Heart right ventricle (tissue), 16 donors: ENCODE measurements at regions not wholly inside any gene's neighbourhood (a gene's known extent, or its start where the extent isn't known, plus 50 kb on each side); places are given as distances from the start of the nearest gene placed in this dataset.

Experiments
- ATAC-seq, 8 donors: fragments of 200-7000 bp; cut with Tn5 transposase; one replicate each; pipeline ENCODE4 v1.9.1; 2020; ENCODE audit warnings: mild to moderate bottlenecking in 8 of 8, moderate library complexity in 8 of 8, moderate number of reproducible peaks in 1 of 8
- DNase-seq, 2 donors: peaks; one replicate each; pipeline ENCODE4 v3.0.0-alpha.2; 2020
- H3K27ac ChIP-seq, 10 donors: fragments of 200-600 bp; sonication (generic) in 2 of 10; one replicate each; pipeline versions ENCODE4 v1.5.0 to v1.8.0; 2020 to 2022; ENCODE audit warnings: mild to moderate bottlenecking in 3 of 10
- H3K27me3 ChIP-seq, 7 donors: fragments of 200-600 bp; one replicate each; pipeline ENCODE4 v1.8.0; 2021 to 2022; ENCODE audit warnings: mild to moderate bottlenecking in 2 of 7
- H3K36me3 ChIP-seq, 9 donors: fragments of 200-600 bp; sonication (generic) in 1 of 9; one replicate each; pipeline versions ENCODE4 v1.5.0 to v1.8.0; 2020 to 2022; ENCODE audit warnings: mild to moderate bottlenecking in 2 of 9
- H3K4me1 ChIP-seq, 9 donors: fragments of 200-600 bp; sonication (generic) in 1 of 9; one replicate each; pipeline versions ENCODE4 v1.5.0 to v1.8.0; 2020 to 2022; ENCODE audit warnings: mild to moderate bottlenecking in 4 of 9
- H3K4me3 ChIP-seq, 10 donors: fragments of 200-600 bp; sonication (generic) in 2 of 10; one replicate each; pipeline versions ENCODE4 v1.5.0 to v1.8.0; 2020 to 2022; ENCODE audit warnings: mild to moderate bottlenecking in 7 of 10, moderate library complexity in 2 of 10
- H3K9me3 ChIP-seq, 11 donors: fragments of 200-600 bp in 10 of 11; sonication (generic) in 2 of 11; one replicate each; pipeline versions ENCODE4 v1.5.0 to v1.8.0; 2013 to 2022; ENCODE audit warnings: mild to moderate bottlenecking in 2 of 11, control low read depth in 1 of 11, moderate library complexity in 1 of 11
- WGBS, 2 donors: extraction: QIAGEN DNeasy Blood & Tissue Kit; methylation state at CpG; one replicate each; pipeline ENCODE4 v1.1.7; 2013; ENCODE audit warnings: inconsistent platforms in 1 of 2; 5-methylcytosine and 5-hydroxymethylcytosine counted together
- intact Hi-C, 10 donors: fragments of 100-400 bp; cut with DNase I; formaldehyde crosslinking; loops; one replicate each; pipeline versions ENCODE4 v1.11.1 to v1.14.2; 2022
- TF ChIP-seq, protein P1 (sequence below), 9 donors: fragments of 200-600 bp; sonication (generic) in 2 of 9; IDR thresholded peaks; one replicate each; pipeline versions ENCODE4 v1.5.0 to v1.8.0; 2021 to 2022; ENCODE audit warnings: antibody characterized with exemption in 9 of 9, mild to moderate bottlenecking in 5 of 9, moderate library complexity in 1 of 9
- donor health status: Arrhythmogenic right ventricular cardiomyopathy.
- donor health status: ischemic (EF 13 %, LVEDD 7.1; RV severe dilation, severe dysfunction).
- donor health status: healthy with polysubstance abuse.
- donor health status: DM: no; HTN: yes; CAD: no.
- donor health status: DM: no; HTN: no; CAD: no.
- donor health status: ischemic (EF 25% LVEDD 6.9; RV normal size, moderate dysfunction).
- donor health status: ischemic (EF 25% LVEDD 5.7; RV mildly dilated, moderate dysfunction).
- donor health status: healthy.
- donor health status: DM: yes; HTN: yes; CAD: no.
- donor health status: Ischemic cardiomyopathy.
- donor health status: ischemic (EF 35%, LVEDD 5.7; RV mildly dilated, moderate dysfunction).
- donor health status: nonischemic (EF 11% LVEDD 7.7; RV severe dilation, severe dysfunction).
- donor health status: DM: yes; HTN: yes; CAD: no.
- donor health status: PGD.
- donor health status: ischemic (EF 29% LVEDD 5.4; RV normal size, mild dysfunction).
- donor health status: nonischemic (EF 23%, LVEDD 6.1; RV moderate dilation, normal function).

DNA sequence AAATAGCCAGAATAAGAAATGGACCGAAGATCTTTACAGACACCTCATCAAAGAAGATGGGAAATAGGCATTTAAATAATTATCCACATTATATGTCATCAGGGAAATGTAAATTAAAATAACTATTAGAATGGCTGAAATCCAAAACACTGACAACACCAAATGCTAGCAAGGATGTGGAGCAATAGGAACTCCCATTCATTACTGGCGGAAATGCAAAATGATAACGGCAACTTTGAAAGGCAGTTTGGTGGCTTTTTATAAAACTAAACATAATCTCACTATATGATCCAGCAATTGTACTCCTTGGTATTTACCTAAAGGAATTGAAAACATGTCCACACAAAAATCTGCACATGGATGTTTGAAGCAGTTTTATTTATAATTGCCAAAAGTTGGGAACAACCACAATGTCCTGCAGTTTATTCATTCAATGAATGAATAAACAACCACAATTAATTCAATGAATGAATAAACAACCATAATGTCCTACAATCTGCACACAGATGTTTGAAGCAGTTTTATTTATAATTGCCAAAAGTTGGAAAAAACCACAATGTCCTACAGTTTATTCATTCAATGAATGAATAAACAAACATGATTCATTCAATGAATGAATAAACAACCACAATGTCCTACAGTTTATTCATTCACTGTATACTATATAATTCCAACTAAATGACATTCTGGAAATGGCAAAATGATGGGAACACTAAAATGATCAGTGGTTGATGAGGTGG lies 117.6 kb upstream of the PCDH18 start:
- Histone ChIP-seq H3K27me3 (no peaks in the 10 kb centered on the region), H3K36me3 (no peaks in the 10 kb centered on the region), H3K4me1 (peaks cover 0 to 9% (median 0%) of the 10 kb centered on the region in 9 donors), H3K9me3 (no peaks in the 10 kb centered on the region), H3K4me3 (no peak overlapping the region), H3K27ac (no peak overlapping the region)
- TF ChIP-seq, protein P1, sequence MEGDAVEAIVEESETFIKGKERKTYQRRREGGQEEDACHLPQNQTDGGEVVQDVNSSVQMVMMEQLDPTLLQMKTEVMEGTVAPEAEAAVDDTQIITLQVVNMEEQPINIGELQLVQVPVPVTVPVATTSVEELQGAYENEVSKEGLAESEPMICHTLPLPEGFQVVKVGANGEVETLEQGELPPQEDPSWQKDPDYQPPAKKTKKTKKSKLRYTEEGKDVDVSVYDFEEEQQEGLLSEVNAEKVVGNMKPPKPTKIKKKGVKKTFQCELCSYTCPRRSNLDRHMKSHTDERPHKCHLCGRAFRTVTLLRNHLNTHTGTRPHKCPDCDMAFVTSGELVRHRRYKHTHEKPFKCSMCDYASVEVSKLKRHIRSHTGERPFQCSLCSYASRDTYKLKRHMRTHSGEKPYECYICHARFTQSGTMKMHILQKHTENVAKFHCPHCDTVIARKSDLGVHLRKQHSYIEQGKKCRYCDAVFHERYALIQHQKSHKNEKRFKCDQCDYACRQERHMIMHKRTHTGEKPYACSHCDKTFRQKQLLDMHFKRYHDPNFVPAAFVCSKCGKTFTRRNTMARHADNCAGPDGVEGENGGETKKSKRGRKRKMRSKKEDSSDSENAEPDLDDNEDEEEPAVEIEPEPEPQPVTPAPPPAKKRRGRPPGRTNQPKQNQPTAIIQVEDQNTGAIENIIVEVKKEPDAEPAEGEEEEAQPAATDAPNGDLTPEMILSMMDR (IDR thresholded peaks at IDR 0.05) = no peak
- WGBS, 2 donors = 97 to 98% methylated on average over 3 of the region's 3 CpGs
- no peak for DNase-seq
- intact Hi-C loops = no loop called here
- no peak for ATAC-seq

DNA sequence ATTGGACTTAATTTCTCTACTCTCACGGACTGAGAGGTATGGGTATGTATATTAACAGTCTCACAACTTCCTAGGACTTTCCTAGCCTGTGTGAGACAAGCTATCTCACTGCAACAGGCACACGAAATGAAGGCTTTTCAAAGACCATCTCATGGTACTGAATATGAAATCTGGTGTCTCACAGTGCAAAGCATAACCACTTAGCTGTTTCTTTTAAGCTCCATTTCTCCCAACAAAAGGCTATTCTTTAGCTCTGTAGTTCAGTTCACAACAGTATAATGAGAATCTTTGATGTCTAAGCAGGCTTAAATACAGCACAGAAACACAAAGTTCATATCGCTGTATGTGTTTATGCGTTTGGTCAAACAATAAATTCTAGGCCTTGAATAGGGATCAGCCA lies 116.2 kb upstream of the PCDH18 start:
- ATAC-seq (no peak), DNase-seq (no peak)
- no peak overlapping the region for H3K27ac ChIP-seq
- WGBS, 2 donors = 77 to 82% methylated on average over 4 of the region's 4 CpGs
- no peaks in the 10 kb centered on the region for H3K9me3 ChIP-seq
- peaks cover 0 to 8% (median 0%) of the 10 kb centered on the region in 9 donors for H3K4me1 ChIP-seq
- H3K36me3 ChIP-seq = no peaks in the 10 kb centered on the region
- TF ChIP-seq, protein P1 (IDR thresholded peaks at IDR 0.05) = no peak
- H3K27me3 ChIP-seq = no peaks in the 10 kb centered on the region
- intact Hi-C loops = no loop called here
- H3K4me3 ChIP-seq = no peak overlapping the region

DNA sequence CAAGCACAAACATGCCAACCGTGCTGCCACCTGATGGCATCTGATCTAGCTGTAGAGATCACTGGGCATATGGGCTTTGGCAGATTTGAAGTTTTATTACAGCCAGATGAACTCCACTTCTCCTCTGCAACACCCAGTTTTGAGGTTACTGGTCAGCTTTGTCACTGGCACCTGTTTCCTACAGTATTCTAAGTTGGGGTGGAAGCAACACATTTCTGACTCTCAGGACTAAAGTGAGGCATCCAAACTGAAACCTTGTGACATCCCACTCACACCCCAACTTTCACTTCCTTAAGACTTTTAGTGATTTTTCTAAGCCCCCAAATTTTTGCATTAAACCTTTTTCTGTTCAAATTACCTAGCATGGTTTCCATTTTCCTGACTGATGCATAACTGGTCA lies 115.1 kb upstream of the PCDH18 start:
- intact Hi-C loops = no loop called here
- WGBS, 2 donors = 93 to 97% methylated on average over 1 of the region's 1 CpG
- Histone ChIP-seq H3K36me3 (no peaks in the 10 kb centered on the region), H3K27ac (no peak overlapping the region), H3K4me3 (no peak overlapping the region), H3K4me1 (no peaks in the 10 kb centered on the region), H3K27me3 (no peaks in the 10 kb centered on the region), H3K9me3 (no peaks in the 10 kb centered on the region)
- TF ChIP-seq, protein P1 (IDR thresholded peaks at IDR 0.05) = no peak
- DNase-seq = no peak
- ATAC-seq = no peak

DNA sequence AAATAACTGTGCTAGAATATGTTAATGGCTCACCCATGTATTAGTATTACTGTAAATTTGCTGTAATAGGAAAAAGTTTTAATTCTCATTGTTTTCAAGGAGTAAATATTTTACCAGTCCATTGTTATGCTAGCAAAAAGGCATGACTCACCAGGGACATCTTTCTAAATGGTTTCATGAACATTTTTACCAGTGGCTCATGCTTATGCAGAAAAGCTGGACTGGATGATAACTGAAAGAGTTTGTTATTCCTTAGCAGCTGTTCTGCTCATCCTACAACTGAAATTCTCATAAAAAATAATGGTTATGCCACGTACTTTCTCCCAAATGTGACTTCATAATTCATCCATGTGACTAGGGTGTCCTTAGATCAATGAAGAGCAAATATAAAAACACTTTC lies 111.9 kb upstream of the PCDH18 start:
- Histone ChIP-seq H3K4me3 (no peak overlapping the region), H3K9me3 (no peaks in the 10 kb centered on the region), H3K27ac (no peak overlapping the region), H3K36me3 (no peaks in the 10 kb centered on the region), H3K27me3 (no peaks in the 10 kb centered on the region), H3K4me1 (no peaks in the 10 kb centered on the region)
- ATAC-seq = peak in 1 of 8 donors; percentile 29
- TF ChIP-seq, protein P1 (IDR thresholded peaks at IDR 0.05) = no peak
- DNase-seq = no peak
- intact Hi-C loops = no loop called here
- 51 to 66% methylated on average over 1 of the region's 1 CpG for WGBS, 2 donors
